IMR-90 (cell line): ENCODE measurements at regions not wholly inside any gene's neighbourhood (a gene's known extent, or its start where the extent isn't known, plus 50 kb on each side); places are given as distances from the start of the nearest gene placed in this dataset.

Experiments
- ATAC-seq: fragments of 200-7000 bp; cut with Tn5 transposase; 2 replicates; pipeline ENCODE4 v1.9.1; 2020; ENCODE audit warnings: low read depth, mild to moderate bottlenecking, moderate library complexity
- BruUV-seq: library from RNA; stranded (reverse); fragments of 400-500 nt; replicated peaks from 2 replicates; lab custom pipeline; 2021; lab: Mats Ljungman, UMichigan
- CTCF ChIA-PET: fragments of 300-600 bp; formaldehyde crosslinking; extraction: SDS; loops from one replicate; lab custom pipeline; 2021; ENCODE audit warnings: antibody characterized with exemption; lab: Yijun Ruan, JAX
- POLR2A ChIA-PET: fragments of 300-600 bp; sonication (Branson Sonifier 250); formaldehyde crosslinking; loops from one replicate; lab custom pipeline; 2022; ENCODE audit warnings: antibody characterized with exemption; ENCODE audit not compliant: unreplicated experiment; lab: Charles Lee
- DNase-seq: peaks from one replicate; pipeline ENCODE4 v3.0.0; 2013
- H2AFZ ChIP-seq: replicated peaks from 2 replicates; pipeline ENCODE3; 2013; ENCODE audit warnings: low read length, mild to moderate bottlenecking; ENCODE audit not compliant: poor library complexity
- H2AK5ac ChIP-seq: 2 replicates; pipeline ENCODE4 v1.6.1; 2013; ENCODE audit warnings: low read depth, low read length, inconsistent platforms
- H2AK9ac ChIP-seq: replicated peaks from 2 replicates; pipeline ENCODE3; 2013; ENCODE audit warnings: mild to moderate bottlenecking, low read depth, low read length, moderate library complexity; ENCODE audit not compliant: poor library complexity
- H2BK120ac ChIP-seq: 2 replicates; pipeline ENCODE4 v1.6.1; 2013; ENCODE audit warnings: low read depth, low read length, inconsistent platforms
- H2BK15ac ChIP-seq: 3 replicates; pipeline ENCODE4 v1.6.1; 2013; ENCODE audit warnings: low read depth, low read length, inconsistent platforms
- H2BK20ac ChIP-seq: 2 replicates; pipeline ENCODE4 v1.6.1; 2013; ENCODE audit warnings: low read depth, mild to moderate bottlenecking, inconsistent platforms, low read length, moderate library complexity
- H2BK5ac ChIP-seq: 2 replicates; pipeline ENCODE4 v1.6.1; 2013; ENCODE audit warnings: mild to moderate bottlenecking, low read depth, low read length, inconsistent platforms; ENCODE audit not compliant: poor library complexity, severe bottlenecking
- H3K14ac ChIP-seq: replicated peaks from 2 replicates; pipeline ENCODE4 v1.6.1; 2013; ENCODE audit warnings: low read depth, low read length, inconsistent platforms
- H3K18ac ChIP-seq: 2 replicates; pipeline ENCODE4 v1.6.1; 2013; ENCODE audit warnings: low read depth, low read length, control low read depth
- H3K23ac ChIP-seq: 2 replicates; pipeline ENCODE4 v1.6.1; 2013; ENCODE audit warnings: low read depth, low read length, inconsistent platforms
- H3K27ac ChIP-seq: 2 replicates; pipeline ENCODE4 v1.5.1; 2013; ENCODE audit warnings: mild to moderate bottlenecking, control low read depth, low read length; ENCODE audit not compliant: insufficient read depth
- H3K27me3 ChIP-seq: 2 replicates; pipeline ENCODE4 v1.6.1; 2013; ENCODE audit warnings: low read length; ENCODE audit not compliant: control insufficient read depth, insufficient read depth
- H3K36me3 ChIP-seq: 2 replicates; pipeline ENCODE4 v1.6.1; 2013; ENCODE audit warnings: low read length, mixed read lengths; ENCODE audit not compliant: control insufficient read depth, insufficient read depth
- H3K4ac ChIP-seq: 2 replicates; pipeline ENCODE4 v1.6.1; 2013; ENCODE audit warnings: low read depth, low read length, inconsistent platforms
- H3K4me1 ChIP-seq: 2 replicates; pipeline ENCODE4 v1.6.1; 2013; ENCODE audit warnings: low read length, mixed read lengths; ENCODE audit not compliant: control insufficient read depth, insufficient read depth
- H3K4me2 ChIP-seq: 2 replicates; pipeline ENCODE4 v1.6.1; 2013; ENCODE audit warnings: low read depth, mild to moderate bottlenecking, control low read depth, low read length, moderate library complexity
- H3K4me3 ChIP-seq: 2 replicates; pipeline ENCODE4 v1.5.1; 2013; ENCODE audit warnings: low read depth, mild to moderate bottlenecking, control low read depth, low read length, moderate library complexity; ENCODE audit not compliant: insufficient read depth
- H3K56ac ChIP-seq: 2 replicates; pipeline ENCODE4 v1.6.1; 2013; ENCODE audit warnings: low read length, inconsistent platforms; ENCODE audit not compliant: insufficient read depth; ENCODE audit errors: extremely low read depth
- H3K79me1 ChIP-seq, 2 experiments: 2 replicates each; pipeline ENCODE4 v1.6.1; 2013; ENCODE audit warnings: low read length in 2 of 2, inconsistent platforms in 1 of 2, low read depth in 1 of 2
- H3K9ac ChIP-seq: 2 replicates; pipeline ENCODE4 v1.6.1; 2013; ENCODE audit warnings: low read depth, low read length, control low read depth
- H3K9me1 ChIP-seq: 2 replicates; pipeline ENCODE4 v1.6.1; 2013; ENCODE audit warnings: low read length, inconsistent platforms; ENCODE audit not compliant: insufficient read depth
- H3K9me3 ChIP-seq: 2 replicates; pipeline ENCODE4 v1.6.1; 2013; ENCODE audit warnings: low read length; ENCODE audit not compliant: control insufficient read depth, insufficient read depth
- H4K20me1 ChIP-seq: 2 replicates; pipeline ENCODE4 v1.6.1; 2013; ENCODE audit warnings: low read length, inconsistent platforms; ENCODE audit not compliant: insufficient read depth
- H4K5ac ChIP-seq: 2 replicates; pipeline ENCODE4 v1.6.1; 2013; ENCODE audit warnings: mild to moderate bottlenecking, low read depth, low read length, control low read depth
- H4K8ac ChIP-seq, 2 experiments: 2 replicates each; pipeline ENCODE4 v1.6.1; 2013; ENCODE audit warnings: low read depth in 2 of 2, low read length in 2 of 2, control low read depth in 1 of 2, inconsistent platforms in 1 of 2
- H4K91ac ChIP-seq: 2 replicates; pipeline ENCODE4 v1.6.1; 2013; ENCODE audit warnings: low read depth, low read length, inconsistent platforms; ENCODE audit not compliant: insufficient read depth
- BHLHE40 ChIP-seq: fragments of 150-350 bp; IDR thresholded peaks from 2 replicates; pipeline ENCODE4 v1.6.1; 2016; ENCODE audit warnings: mild to moderate bottlenecking, low read depth, low read length
- CHD1 ChIP-seq: IDR thresholded peaks from 2 replicates; pipeline ENCODE4 v1.6.1; 2012; ENCODE audit warnings: low read depth, low read length, improper control_type of control experiment
- FOS ChIP-seq: fragments of 150-350 bp; IDR thresholded peaks from 2 replicates; pipeline ENCODE4 v1.6.1; 2016; ENCODE audit warnings: low read depth, low read length
- MAFK ChIP-seq: IDR thresholded peaks from 2 replicates; pipeline ENCODE4 v1.6.1; 2012; ENCODE audit warnings: low read depth, low read length, improper control_type of control experiment
- MAZ ChIP-seq: IDR thresholded peaks from 2 replicates; pipeline ENCODE4 v1.6.1; 2012; ENCODE audit warnings: low read depth, mild to moderate bottlenecking, low read length, improper control_type of control experiment, moderate library complexity, borderline replicate concordance
- POLR2A ChIP-seq: IDR thresholded peaks from 2 replicates; pipeline ENCODE4 v1.6.1; 2012; ENCODE audit warnings: mild to moderate bottlenecking, low read depth, low read length
- RAD21 ChIP-seq: IDR thresholded peaks from 2 replicates; pipeline ENCODE4 v1.6.1; 2012; ENCODE audit warnings: low read length, improper control_type of control experiment
- RCOR1 ChIP-seq: IDR thresholded peaks from 2 replicates; pipeline ENCODE4 v1.6.1; 2012; ENCODE audit warnings: mild to moderate bottlenecking, low read length, improper control_type of control experiment; ENCODE audit not compliant: insufficient replicate concordance
- WGBS, 2 experiments: methylation state at CpG; one replicate each; pipeline versions ENCODE4 v1.1.5 to v1.1.7; 2013; ENCODE audit warnings: missing lambda C conversion rate in 2 of 2; ENCODE audit not compliant: insufficient read length in 1 of 2; ENCODE audit errors: extremely low coverage in 2 of 2; 5-methylcytosine and 5-hydroxymethylcytosine counted together
- dilution Hi-C: fragments of 300-500 bp; cut with HindIII; formaldehyde crosslinking; loops from one replicate; pipeline ENCODE4 v1.14.3; 2018; ENCODE audit warnings: low sequenced_read_pairs; ENCODE audit not compliant: unreplicated experiment
- in situ Hi-C: fragments of 300-500 bp; cut with MboI; formaldehyde crosslinking; loops from 3 replicates; pipeline ENCODE4 v1.14.3; 2019; ENCODE audit warnings: low sequenced_read_pairs, inconsistent platforms, mixed read lengths
- intact Hi-C: fragments of 100-400 bp; cut with micrococcal nuclease; formaldehyde crosslinking; loops from 2 replicates; pipeline ENCODE4 v1.10.0; 2022
- TF ChIP-seq, protein P1 (sequence below): fragments of 150-350 bp; IDR thresholded peaks from 2 replicates; pipeline ENCODE4 v1.6.1; 2016; ENCODE audit warnings: low read depth, mild to moderate bottlenecking, low read length, moderate library complexity, borderline replicate concordance
- TF ChIP-seq, protein P2 (sequence below): fragments of 150-350 bp; IDR thresholded peaks from 2 replicates; pipeline ENCODE4 v1.6.1; 2017; ENCODE audit warnings: mild to moderate bottlenecking, antibody characterized with exemption, low read length, low read depth

DNA sequence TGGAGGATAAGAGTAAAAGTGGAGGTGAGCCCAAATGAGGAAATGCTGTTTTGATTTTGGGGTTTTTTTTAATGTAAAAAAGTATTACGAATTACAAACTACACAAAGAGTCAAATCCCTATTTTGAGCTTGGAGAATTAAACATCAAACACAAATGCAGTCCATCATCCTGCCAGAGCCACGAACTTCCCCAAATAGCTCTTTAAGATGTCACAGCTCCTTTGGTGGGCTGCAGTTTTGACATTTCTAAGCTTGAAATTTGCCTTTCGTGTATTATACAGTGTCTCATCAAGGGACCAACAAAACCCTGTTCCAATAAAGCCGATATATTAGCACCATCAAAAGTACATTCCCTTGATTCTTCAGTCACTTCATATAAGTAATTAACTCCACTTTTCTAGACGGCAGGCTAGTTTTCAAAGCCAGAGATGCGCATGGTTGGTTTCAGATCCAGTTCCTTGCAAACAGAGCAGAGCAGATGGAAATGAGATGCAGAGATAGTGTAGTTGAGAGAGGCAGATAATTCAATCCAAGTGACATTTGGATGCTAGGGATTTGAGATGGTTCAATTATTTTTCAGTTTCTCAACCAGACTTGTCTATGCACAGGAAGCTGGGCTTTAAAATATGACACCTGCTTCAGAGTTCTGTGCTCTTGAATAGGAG lies 580.9 kb downstream of the EDEM1 start:
- Histone ChIP-seq H3K9me1 (no peaks in the 10 kb centered on the region), H2BK120ac (no peak overlapping the region), H3K9me3 (peaks cover 9% of the 10 kb centered on the region), H4K5ac (no peak overlapping the region), H3K4me3 (no peak overlapping the region), H3K14ac (no peak overlapping the region), H3K4me2 (no peak overlapping the region), H2AFZ (no peak overlapping the region), H3K36me3 (no peaks in the 10 kb centered on the region), H3K4ac (no peak overlapping the region), H2BK15ac (no peak overlapping the region), H3K4me1 (no peaks in the 10 kb centered on the region), H3K18ac (no peak overlapping the region), H2BK20ac (no peak overlapping the region), H3K27ac (no peak overlapping the region), H2AK9ac (no peak overlapping the region), H4K20me1 (no peaks in the 10 kb centered on the region), H4K91ac (no peak overlapping the region), H4K8ac (no peak overlapping the region), H3K23ac (no peak overlapping the region), H3K9ac (no peak overlapping the region), H2BK5ac (no peak overlapping the region), H3K27me3 (no peaks in the 10 kb centered on the region), H3K56ac (no peak overlapping the region), H3K79me1 (no peaks in the 10 kb centered on the region), H2AK5ac (no peak overlapping the region)
- TF ChIP-seq FOS (no peak), MAZ (no peak), BHLHE40 (no peak), POLR2A (no peak), RAD21 (no peak), CHD1 (no peak), RCOR1 (no peak), MAFK (no peak)
- TF ChIP-seq, protein P1, sequence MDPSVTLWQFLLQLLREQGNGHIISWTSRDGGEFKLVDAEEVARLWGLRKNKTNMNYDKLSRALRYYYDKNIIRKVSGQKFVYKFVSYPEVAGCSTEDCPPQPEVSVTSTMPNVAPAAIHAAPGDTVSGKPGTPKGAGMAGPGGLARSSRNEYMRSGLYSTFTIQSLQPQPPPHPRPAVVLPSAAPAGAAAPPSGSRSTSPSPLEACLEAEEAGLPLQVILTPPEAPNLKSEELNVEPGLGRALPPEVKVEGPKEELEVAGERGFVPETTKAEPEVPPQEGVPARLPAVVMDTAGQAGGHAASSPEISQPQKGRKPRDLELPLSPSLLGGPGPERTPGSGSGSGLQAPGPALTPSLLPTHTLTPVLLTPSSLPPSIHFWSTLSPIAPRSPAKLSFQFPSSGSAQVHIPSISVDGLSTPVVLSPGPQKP = no peak
- TF ChIP-seq, protein P2, sequence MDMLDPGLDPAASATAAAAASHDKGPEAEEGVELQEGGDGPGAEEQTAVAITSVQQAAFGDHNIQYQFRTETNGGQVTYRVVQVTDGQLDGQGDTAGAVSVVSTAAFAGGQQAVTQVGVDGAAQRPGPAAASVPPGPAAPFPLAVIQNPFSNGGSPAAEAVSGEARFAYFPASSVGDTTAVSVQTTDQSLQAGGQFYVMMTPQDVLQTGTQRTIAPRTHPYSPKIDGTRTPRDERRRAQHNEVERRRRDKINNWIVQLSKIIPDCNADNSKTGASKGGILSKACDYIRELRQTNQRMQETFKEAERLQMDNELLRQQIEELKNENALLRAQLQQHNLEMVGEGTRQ = no peak
- ATAC-seq = no peak
- ChIA-PET POLR2A (no interaction called here), CTCF (no interaction called here)
- no TSS peak for BruUV-seq
- intact Hi-C loops = no loop called here
- dilution Hi-C loops = no loop called here
- 0% methylated on average over 1 of the region's 6 CpGs; no CpG with 5 or more reads in 1 of the 2 experiments for WGBS, 2 experiments
- no peak for DNase-seq
- in situ Hi-C loops = no loop called here
